Pancreas (tissue), 10 donors: ENCODE measurements at regions not wholly inside any gene's neighbourhood (a gene's known extent, or its start where the extent isn't known, plus 50 kb on each side); places are given as distances from the start of the nearest gene placed in this dataset.

ENCODE experiments used
- ATAC-seq, 4 donors: fragments of 200-7000 bp; cut with Tn5 transposase; one replicate each; pipeline versions ENCODE4 v1.8.0 to v1.9.1; 2020; ENCODE audit warnings: mild to moderate bottlenecking in 4 of 4, moderate library complexity in 4 of 4
- DNase-seq, 6 donors: peaks; one replicate each; pipeline ENCODE4 v3.0.0-alpha.2; 2020
- FAIRE-seq: peaks from 2 replicates; lab custom pipeline; 2012; peaks lifted over from hg19 to GRCh38; lab: Jason Lieb, UNC
- H3K27ac ChIP-seq, 4 donors: fragments of 200-600 bp; sonication (generic); 1 replicate in 3 of 4; 2 replicates in 1 of 4; pipeline versions ENCODE4 v1.5.0 to v1.8.0; 2020
- H3K27me3 ChIP-seq, 4 donors: fragments of 200-600 bp; one replicate each; pipeline ENCODE4 v1.8.0; 2021
- H3K36me3 ChIP-seq, 3 donors: fragments of 200-600 bp; sonication (generic) in 1 of 3; one replicate each; pipeline versions ENCODE4 v1.5.0 to v1.8.0; 2020 to 2021
- H3K4me1 ChIP-seq, 3 donors: fragments of 200-600 bp; one replicate each; pipeline ENCODE4 v1.8.0; 2021
- H3K4me3 ChIP-seq, 4 donors: fragments of 200-600 bp; sonication (generic) in 2 of 4; one replicate each; pipeline versions ENCODE4 v1.5.0 to v1.8.0; 2020 to 2021
- H3K9me3 ChIP-seq, 4 donors: fragments of 200-600 bp; one replicate each; pipeline ENCODE4 v1.8.0; 2021
- WGBS, 2 donors: extraction: QIAGEN DNeasy Blood & Tissue Kit; methylation state at CpG; one replicate each; pipeline ENCODE4 v1.1.7; 2013; 5-methylcytosine and 5-hydroxymethylcytosine counted together
- intact Hi-C, 3 donors: fragments of 100-400 bp; cut with DNase I; formaldehyde crosslinking; loops; one replicate each; pipeline versions ENCODE4 v1.11.1 to v1.14.2; 2022
- TF ChIP-seq, protein P1 (sequence below), 4 donors: fragments of 200-600 bp; sonication (generic) in 3 of 4; IDR thresholded peaks; one replicate each; pipeline versions ENCODE4 v1.5.0 to v1.8.0; 2021; ENCODE audit warnings: antibody characterized with exemption in 4 of 4
- donor health status: healthy with polysubstance abuse.
- donor health status: DM: no; HTN: no; CAD: no; lungs with moderate emphysema.
- donor health status: DM: no; HTN: no; CAD: no.
- donor health status: control.
- donor health status: control.
- donor health status: Bipolar disorder and iron deficiency.
- donor health status: DM: yes; HTN: yes; CAD: no.
- donor health status: DM: no; HTN: no; CAD: no.
- donor health status: DM: no; HTN: no; CAD: no.
- donor health status: DM: yes; HTN: yes; CAD: no.

DNA sequence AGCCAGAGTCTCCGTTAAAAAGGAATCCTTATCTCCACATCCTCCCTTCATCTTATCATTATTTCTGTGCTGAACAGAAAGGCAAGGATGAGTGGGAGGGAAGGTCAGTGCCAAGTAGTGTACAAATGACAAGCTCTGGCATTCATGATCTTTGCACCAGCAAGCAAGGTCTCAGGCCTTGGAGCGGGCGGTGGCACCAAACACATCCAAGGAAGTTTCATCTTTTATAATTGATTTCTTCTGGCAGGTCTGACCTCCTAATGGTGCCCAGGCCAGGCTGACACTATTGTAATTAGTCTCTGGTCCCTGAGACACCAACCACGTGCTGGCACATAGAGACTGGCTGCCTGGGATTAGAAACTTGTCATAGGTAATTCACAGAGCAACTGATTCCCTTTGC lies 336.6 kb downstream of the EN1 start:
- Histone ChIP-seq H3K27ac (no peak overlapping the region), H3K36me3 (no peaks in the 10 kb centered on the region), H3K27me3 (no peaks in the 10 kb centered on the region), H3K4me3 (no peak overlapping the region), H3K4me1 (no peaks in the 10 kb centered on the region), H3K9me3 (no peaks in the 10 kb centered on the region)
- ATAC-seq (no peak), DNase-seq (no peak), FAIRE-seq (no peak)
- WGBS, 2 donors, result 51 to 56% methylated on average over 4 of the region's 4 CpGs
- TF ChIP-seq, protein P1, sequence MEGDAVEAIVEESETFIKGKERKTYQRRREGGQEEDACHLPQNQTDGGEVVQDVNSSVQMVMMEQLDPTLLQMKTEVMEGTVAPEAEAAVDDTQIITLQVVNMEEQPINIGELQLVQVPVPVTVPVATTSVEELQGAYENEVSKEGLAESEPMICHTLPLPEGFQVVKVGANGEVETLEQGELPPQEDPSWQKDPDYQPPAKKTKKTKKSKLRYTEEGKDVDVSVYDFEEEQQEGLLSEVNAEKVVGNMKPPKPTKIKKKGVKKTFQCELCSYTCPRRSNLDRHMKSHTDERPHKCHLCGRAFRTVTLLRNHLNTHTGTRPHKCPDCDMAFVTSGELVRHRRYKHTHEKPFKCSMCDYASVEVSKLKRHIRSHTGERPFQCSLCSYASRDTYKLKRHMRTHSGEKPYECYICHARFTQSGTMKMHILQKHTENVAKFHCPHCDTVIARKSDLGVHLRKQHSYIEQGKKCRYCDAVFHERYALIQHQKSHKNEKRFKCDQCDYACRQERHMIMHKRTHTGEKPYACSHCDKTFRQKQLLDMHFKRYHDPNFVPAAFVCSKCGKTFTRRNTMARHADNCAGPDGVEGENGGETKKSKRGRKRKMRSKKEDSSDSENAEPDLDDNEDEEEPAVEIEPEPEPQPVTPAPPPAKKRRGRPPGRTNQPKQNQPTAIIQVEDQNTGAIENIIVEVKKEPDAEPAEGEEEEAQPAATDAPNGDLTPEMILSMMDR (IDR thresholded peaks at IDR 0.05), result no peak
- intact Hi-C loops, result no loop called here

DNA sequence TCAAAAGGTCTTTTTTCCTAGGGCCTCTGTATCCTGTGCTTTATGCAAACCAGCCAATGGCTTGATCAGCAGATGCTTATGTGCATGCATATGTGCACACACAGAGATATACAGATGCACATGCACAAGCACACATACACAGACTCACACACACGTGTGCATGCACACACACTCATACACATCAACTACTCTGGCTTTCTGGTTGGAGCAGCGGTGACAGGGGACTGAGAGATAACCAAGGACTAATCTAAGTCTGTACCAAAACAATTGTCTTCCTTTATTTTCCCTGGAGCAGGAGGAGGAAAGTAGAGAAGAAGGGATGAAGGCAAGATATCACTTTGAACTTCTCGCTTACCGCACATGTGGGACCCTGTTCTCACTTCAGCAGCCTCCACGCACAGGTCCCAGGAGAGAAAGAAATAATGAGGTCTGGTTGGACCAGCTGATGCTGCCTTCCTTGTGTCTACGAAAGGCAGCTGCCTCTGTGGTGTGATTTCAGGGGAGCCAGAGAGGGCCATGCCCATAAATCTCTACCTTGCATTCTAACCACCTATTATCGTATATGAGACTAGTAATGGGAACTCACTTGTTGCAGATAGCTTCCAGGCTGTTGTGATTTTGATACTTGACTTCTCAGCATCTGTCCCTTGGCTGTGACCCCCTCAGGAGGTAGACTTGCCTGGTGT lies 338.0 kb downstream of the EN1 start:
- WGBS, 2 donors, result 81 to 83% methylated on average over 7 of the region's 7 CpGs
- intact Hi-C loops, result no loop called here
- no peak for FAIRE-seq
- Histone ChIP-seq H3K9me3 (no peaks in the 10 kb centered on the region), H3K27me3 (no peaks in the 10 kb centered on the region), H3K4me1 (no peaks in the 10 kb centered on the region), H3K27ac (no peak overlapping the region), H3K36me3 (no peaks in the 10 kb centered on the region), H3K4me3 (no peak overlapping the region)
- TF ChIP-seq, protein P1 (IDR thresholded peaks at IDR 0.05), result no peak
- no peak for ATAC-seq
- DNase-seq, result no peak

DNA sequence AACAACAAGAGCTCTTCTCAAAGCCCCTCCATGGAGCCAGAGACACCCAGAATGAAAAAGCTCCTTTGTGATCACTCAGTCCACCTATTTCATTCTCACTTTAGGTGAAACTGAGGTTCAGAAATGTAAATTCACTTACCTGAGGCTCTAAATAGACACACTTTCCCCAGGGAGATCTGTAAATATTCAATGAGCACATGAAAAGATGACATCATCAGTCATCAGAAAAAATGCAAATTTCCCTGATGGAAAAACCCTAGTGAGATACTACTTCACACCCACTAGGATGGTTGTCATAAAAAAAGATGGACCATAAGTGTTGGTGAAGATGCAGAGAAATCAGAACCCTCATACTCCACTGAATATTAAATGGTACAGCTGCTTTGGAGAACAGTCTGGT lies 339.2 kb downstream of the EN1 start:
- DNase-seq (no peak), FAIRE-seq (no peak), ATAC-seq (no peak)
- Histone ChIP-seq H3K27ac (no peak overlapping the region), H3K27me3 (no peaks in the 10 kb centered on the region), H3K4me3 (no peak overlapping the region), H3K36me3 (no peaks in the 10 kb centered on the region), H3K9me3 (no peaks in the 10 kb centered on the region), H3K4me1 (no peaks in the 10 kb centered on the region)
- TF ChIP-seq, protein P1 (IDR thresholded peaks at IDR 0.05), result no peak
- intact Hi-C loops, result no loop called here

DNA sequence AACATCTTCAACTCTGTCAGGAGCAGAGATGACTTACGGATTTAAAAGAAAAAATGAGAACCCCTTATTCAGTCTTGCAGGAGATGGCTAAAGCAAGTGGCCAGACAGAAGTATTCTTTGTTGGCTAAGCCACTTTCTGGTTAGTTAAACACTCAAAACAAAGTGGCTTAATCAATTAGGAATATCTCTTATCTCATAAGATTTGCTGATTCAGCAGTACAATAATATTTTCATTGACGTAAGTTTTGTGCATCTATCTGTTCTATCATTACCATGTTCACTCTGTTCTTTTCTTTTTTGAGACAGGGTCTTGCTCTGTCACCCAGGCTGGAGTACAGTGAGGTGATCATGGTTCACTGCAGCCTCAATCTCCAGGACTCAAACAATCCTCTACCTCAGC lies 342.0 kb downstream of the EN1 start:
- intact Hi-C loops, result no loop called here
- FAIRE-seq, result no peak
- Histone ChIP-seq H3K27me3 (no peaks in the 10 kb centered on the region), H3K36me3 (no peaks in the 10 kb centered on the region), H3K4me3 (no peak overlapping the region), H3K9me3 (no peaks in the 10 kb centered on the region), H3K27ac (no peak overlapping the region), H3K4me1 (no peaks in the 10 kb centered on the region)
- DNase-seq, result no peak
- WGBS, 2 donors, result 79 to 90% methylated on average over 2 of the region's 2 CpGs
- TF ChIP-seq, protein P1 (IDR thresholded peaks at IDR 0.05), result no peak
- no peak for ATAC-seq

DNA sequence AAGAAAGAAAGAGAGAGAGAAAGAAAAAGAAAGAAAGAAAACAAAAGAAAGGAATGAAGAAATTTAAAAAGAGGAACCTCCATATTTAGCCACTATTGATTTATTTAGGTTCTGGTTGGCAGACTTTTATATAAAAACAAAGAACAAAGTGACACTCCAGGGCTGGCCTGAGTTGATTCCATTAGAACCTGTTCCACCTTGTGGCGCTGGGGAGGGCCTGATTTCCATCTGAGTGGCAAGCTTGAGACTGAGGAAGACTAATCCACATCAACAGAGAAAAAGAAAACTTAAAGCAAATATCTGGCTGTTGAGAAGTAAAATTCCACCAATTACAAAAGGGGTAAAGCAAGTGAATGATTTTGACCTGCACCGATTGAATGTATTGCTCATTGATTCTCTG lies 345.3 kb downstream of the EN1 start:
- FAIRE-seq (no peak), DNase-seq (no peak), ATAC-seq (no peak)
- TF ChIP-seq, protein P1 (IDR thresholded peaks at IDR 0.05), result no peak
- Histone ChIP-seq H3K4me1 (no peaks in the 10 kb centered on the region), H3K4me3 (no peak overlapping the region), H3K27ac (no peak overlapping the region), H3K9me3 (no peaks in the 10 kb centered on the region), H3K36me3 (no peaks in the 10 kb centered on the region), H3K27me3 (no peaks in the 10 kb centered on the region)
- WGBS, 2 donors, result 77 to 83% methylated on average over 2 of the region's 2 CpGs
- intact Hi-C loops, result no loop called here
